ENCODE measurements at regions not wholly inside any gene's neighbourhood (a gene's known extent, or its start where the extent isn't known, plus 50 kb on each side); places are given as distances from the start of the nearest gene placed in this dataset.

GRCh38 chr13:100822871-100823443 lies 148.4 kb upstream of the TMTC4 start:
- H3K36me3 ChIP-seq (ENCODE audit: control insufficient read depth in 4 of 4, insufficient read depth in 3 of 4, low read depth in 1 of 4, low read length in 3 of 4): no peaks in the 10 kb centered on the region
- no peak for DNase-seq (ENCODE audit: low spot score)
- H3K4me3 ChIP-seq (ENCODE audit: low read depth in 1 of 3, low read length in 3 of 3): no peak overlapping the region
- H3K9ac ChIP-seq (ENCODE audit: low read depth in 1 of 2, low read length in 2 of 2): no peak overlapping the region
- 95% methylated on average over 6 of the region's 6 CpGs for WGBS
- TF ChIP-seq FOXA2 (IDR thresholded peaks at IDR 0.05) (no peak), GABPA (IDR thresholded peaks at IDR 0.05 in 1 of 2, conservative IDR thresholded peaks at IDR 0.05 in 1 of 2) (no peak), JUND (IDR thresholded peaks at IDR 0.05) (no peak), TAF1 (conservative IDR thresholded peaks at IDR 0.05) (no peak), ZBTB33 (IDR thresholded peaks at IDR 0.05) (no peak), MAX (IDR thresholded peaks at IDR 0.05) (no peak), YY1 (IDR thresholded peaks at IDR 0.05) (no peak), ATF3 (IDR thresholded peaks at IDR 0.05) (no peak), REST (IDR thresholded peaks at IDR 0.05) (no peak), RXRA (IDR thresholded peaks at IDR 0.05) (no peak), EGR1 (IDR thresholded peaks at IDR 0.05; ENCODE audit: low read depth in 2 of 2) (no peak), RAD21 (IDR thresholded peaks at IDR 0.05) (no peak), FOXA1 (IDR thresholded peaks at IDR 0.05) (no peak), HNF4G (IDR thresholded peaks at IDR 0.05) (no peak)
- no peak overlapping the region for H3K27ac ChIP-seq (ENCODE audit: low read depth in 1 of 2, low read length in 2 of 2)
- H3K4me1 ChIP-seq (ENCODE audit: control insufficient read depth in 4 of 4, insufficient read depth in 4 of 4, low read length in 3 of 4): no peaks in the 10 kb centered on the region
- no peaks in the 10 kb centered on the region for H3K27me3 ChIP-seq (ENCODE audit: control insufficient read depth in 4 of 4, insufficient read depth in 4 of 4, low read length in 3 of 4)
- H3K9me3 ChIP-seq (ENCODE audit: control insufficient read depth in 4 of 4, low read length in 3 of 4): no peaks in the 10 kb centered on the region

- no peaks in the 10 kb centered on the region for H3K9me3 ChIP-seq (ENCODE audit: control insufficient read depth in 4 of 4, low read length in 3 of 4)
- H3K9ac ChIP-seq (ENCODE audit: low read depth in 1 of 2, low read length in 2 of 2): no peak overlapping the region
- 82% methylated on average over 3 of the region's 3 CpGs for WGBS
- H3K4me3 ChIP-seq (ENCODE audit: low read depth in 1 of 3, low read length in 3 of 3): no peak overlapping the region
- no peak for TF ChIP-seq GABPA (IDR thresholded peaks at IDR 0.05 in 1 of 2, conservative IDR thresholded peaks at IDR 0.05 in 1 of 2)
- no peak for TF ChIP-seq HNF4G (IDR thresholded peaks at IDR 0.05)
- no peak for TF ChIP-seq EGR1 (IDR thresholded peaks at IDR 0.05; ENCODE audit: low read depth in 2 of 2)
- TF ChIP-seq HNF4A (conservative IDR thresholded peaks at IDR 0.05): no peak
- no peak for TF ChIP-seq FOXA1 (IDR thresholded peaks at IDR 0.05)
- no peak for TF ChIP-seq NR2F2 (IDR thresholded peaks at IDR 0.05)
- TF ChIP-seq RXRA (IDR thresholded peaks at IDR 0.05): no peak
- no peak for TF ChIP-seq TAF1 (conservative IDR thresholded peaks at IDR 0.05)
- no peak for TF ChIP-seq SP1 (IDR thresholded peaks at IDR 0.05)
- no peak for TF ChIP-seq RAD21 (IDR thresholded peaks at IDR 0.05)
- no peak for TF ChIP-seq MAX (IDR thresholded peaks at IDR 0.05)
- TF ChIP-seq JUND (IDR thresholded peaks at IDR 0.05): no peak
- no peaks in the 10 kb centered on the region for H3K27me3 ChIP-seq (ENCODE audit: control insufficient read depth in 4 of 4, insufficient read depth in 4 of 4, low read length in 3 of 4)
- no peaks in the 10 kb centered on the region for H3K36me3 ChIP-seq (ENCODE audit: control insufficient read depth in 4 of 4, insufficient read depth in 3 of 4, low read depth in 1 of 4, low read length in 3 of 4)
- DNase-seq (ENCODE audit: low spot score): no peak
- H3K27ac ChIP-seq (ENCODE audit: low read depth in 1 of 2, low read length in 2 of 2): no peak overlapping the region
- no peaks in the 10 kb centered on the region for H3K4me1 ChIP-seq (ENCODE audit: control insufficient read depth in 4 of 4, insufficient read depth in 4 of 4, low read length in 3 of 4)
Measured at GRCh38 chr13:100818711-100819110, 144.1 kb upstream of the TMTC4 start.

All from liver (tissue), 7 donors.